ENCODE measurements at regions not wholly inside any gene's neighbourhood (a gene's known extent, or its start where the extent isn't known, plus 50 kb on each side); places are given as distances from the start of the nearest gene placed in this dataset.

GRCh38 chr3:192060160-192060781 lies 599.3 kb downstream of the PYDC2 start:
- DNase-seq (ENCODE audit: low read depth in 1 of 2, low spot score in 1 of 2) = no peak
- TF ChIP-seq SPI1 (IDR thresholded peaks at IDR 0.05; ENCODE audit: borderline replicate concordance, low read depth) (no peak), CTCF (IDR thresholded peaks at IDR 0.05; ENCODE audit: insufficient read depth, low read length) (no peak), REST (IDR thresholded peaks at IDR 0.05; ENCODE audit: insufficient replicate concordance, low read depth) (no peak), POLR2AphosphoS5 (IDR thresholded peaks at IDR 0.05; ENCODE audit: low read depth) (no peak), GABPA (IDR thresholded peaks at IDR 0.05; ENCODE audit: low read depth) (no peak)
- no peak overlapping the region for H3K27ac ChIP-seq (replicated peaks)

GRCh38 chr3:192061426-192061825 lies 600.5 kb downstream of the PYDC2 start:
- TF ChIP-seq REST (IDR thresholded peaks at IDR 0.05; ENCODE audit: insufficient replicate concordance, low read depth) (no peak), GABPA (IDR thresholded peaks at IDR 0.05; ENCODE audit: low read depth) (no peak), CTCF (IDR thresholded peaks at IDR 0.05; ENCODE audit: insufficient read depth, low read length) (no peak), SPI1 (IDR thresholded peaks at IDR 0.05; ENCODE audit: borderline replicate concordance, low read depth) (no peak), POLR2AphosphoS5 (IDR thresholded peaks at IDR 0.05; ENCODE audit: low read depth) (no peak)
- no peak overlapping the region for H3K27ac ChIP-seq (replicated peaks)
- H3K27me3 ChIP-seq (ENCODE audit: insufficient read depth, poor library complexity, severe bottlenecking) = no peaks in the 10 kb centered on the region
- no peak overlapping the region for H3K4me3 ChIP-seq (replicated peaks; ENCODE audit: insufficient read depth, low read length)
- DNase-seq (ENCODE audit: low read depth in 1 of 2, low spot score in 1 of 2) = no peak

More at GRCh38 chr3:192060160-192060781, 599.3 kb downstream of the PYDC2 start:
- Histone ChIP-seq H3K4me3 (replicated peaks; ENCODE audit: insufficient read depth, low read length) (no peak overlapping the region), H3K27me3 (ENCODE audit: insufficient read depth, poor library complexity, severe bottlenecking) (no peaks in the 10 kb centered on the region)

- TF ChIP-seq REST (IDR thresholded peaks at IDR 0.05; ENCODE audit: insufficient replicate concordance, low read depth) = no peak
- no peak for TF ChIP-seq GABPA (IDR thresholded peaks at IDR 0.05; ENCODE audit: low read depth)
- TF ChIP-seq POLR2AphosphoS5 (IDR thresholded peaks at IDR 0.05; ENCODE audit: low read depth) = no peak
- no peak for TF ChIP-seq SPI1 (IDR thresholded peaks at IDR 0.05; ENCODE audit: borderline replicate concordance, low read depth)
- TF ChIP-seq CTCF (IDR thresholded peaks at IDR 0.05; ENCODE audit: insufficient read depth, low read length) = no peak
- Histone ChIP-seq H3K4me3 (replicated peaks; ENCODE audit: insufficient read depth, low read length) (no peak overlapping the region), H3K27me3 (ENCODE audit: insufficient read depth, poor library complexity, severe bottlenecking) (no peaks in the 10 kb centered on the region), H3K27ac (replicated peaks) (no peak overlapping the region)
- DNase-seq (ENCODE audit: low read depth in 1 of 2, low spot score in 1 of 2) = no peak
These were observed 601.2 kb downstream of the PYDC2 start for GRCh38 chr3:192062186-192062585.
